Lung (tissue), 11 donors: ENCODE measurements at regions not wholly inside any gene's neighbourhood (a gene's known extent, or its start where the extent isn't known, plus 50 kb on each side); places are given as distances from the start of the nearest gene placed in this dataset.

Source experiments
- ATAC-seq: fragments of 200-7000 bp; cut with Tn5 transposase; one replicate; pipeline ENCODE4 v1.9.1; 2020; ENCODE audit warnings: moderate number of reproducible peaks; ENCODE audit not compliant: insufficient read depth, low FRiP score
- DNase-seq, 3 donors: peaks; one replicate each; pipeline ENCODE4 v3.0.0-alpha.2; 2013 to 2017
- H3K27ac ChIP-seq, 2 donors: one replicate each; pipeline ENCODE4 v1.5.1; 2013; ENCODE audit warnings: mild to moderate bottlenecking in 2 of 2, moderate library complexity in 2 of 2, control low read depth in 1 of 2, inconsistent platforms in 1 of 2, low read depth in 1 of 2, low read length in 1 of 2
- H3K27me3 ChIP-seq, 3 donors: one replicate each; pipeline ENCODE4 v1.5.1; 2013; ENCODE audit warnings: low read length in 2 of 3; ENCODE audit not compliant: control insufficient read depth in 3 of 3, insufficient read depth in 3 of 3
- H3K36me3 ChIP-seq, 4 donors: one replicate each; pipeline ENCODE4 v1.5.1; 2013; ENCODE audit warnings: low read length in 4 of 4, mild to moderate bottlenecking in 1 of 4, moderate library complexity in 1 of 4; ENCODE audit not compliant: control insufficient read depth in 4 of 4, insufficient read depth in 4 of 4
- H3K4me1 ChIP-seq, 5 donors: one replicate each; pipeline ENCODE4 v1.5.1; 2013; ENCODE audit warnings: low read length in 5 of 5, mild to moderate bottlenecking in 2 of 5, moderate library complexity in 1 of 5; ENCODE audit not compliant: control insufficient read depth in 5 of 5, insufficient read depth in 5 of 5
- H3K4me3 ChIP-seq: one replicate; pipeline ENCODE4 v1.5.1; 2013; ENCODE audit warnings: mild to moderate bottlenecking, control low read depth, moderate library complexity
- H3K9ac ChIP-seq, 2 donors: one replicate each; pipeline ENCODE4 v1.5.1; 2013; ENCODE audit warnings: low read length in 2 of 2, control low read depth in 1 of 2; ENCODE audit not compliant: insufficient read depth in 1 of 2
- H3K9me3 ChIP-seq, 4 donors: one replicate each; pipeline ENCODE4 v1.5.1; 2013; ENCODE audit warnings: low read length in 3 of 4, mild to moderate bottlenecking in 1 of 4, moderate library complexity in 1 of 4; ENCODE audit not compliant: control insufficient read depth in 4 of 4, insufficient read depth in 3 of 4
- CTCF ChIP-seq: IDR thresholded peaks from 2 replicates; pipeline ENCODE4 v1.5.1; 2012; ENCODE audit warnings: mild to moderate bottlenecking; ENCODE audit errors: control extremely low read depth, extremely low read depth
- WGBS, 2 donors: extraction: QIAGEN DNeasy Blood & Tissue Kit; methylation state at CpG; one replicate each; pipeline ENCODE4 v1.1.7; 2013; 5-methylcytosine and 5-hydroxymethylcytosine counted together
- donor health status: control.
- donor health status: control.
- donor health status: Bipolar disorder and iron deficiency.
- donor health status: healthy.
- donor health status: DM: yes; HTN: yes; CAD: no.

GRCh38 chr3:153003862-153004261 is 158.2 kb upstream of the RAP2B start:
- no peaks in the 10 kb centered on the region for H3K27me3 ChIP-seq
- H3K9ac ChIP-seq: no peak overlapping the region
- no peaks in the 10 kb centered on the region for H3K4me1 ChIP-seq
- WGBS, 2 donors: 75 to 96% methylated on average over 1 of the region's 1 CpG
- ATAC-seq (no peak), DNase-seq (no peak)
- no peaks in the 10 kb centered on the region for H3K9me3 ChIP-seq
- H3K27ac ChIP-seq: no peak overlapping the region
- no peaks in the 10 kb centered on the region for H3K36me3 ChIP-seq
- no peak overlapping the region for H3K4me3 ChIP-seq
- TF ChIP-seq CTCF: no peak

GRCh38 chr3:153008226-153008625 is 153.8 kb upstream of the RAP2B start:
- no peaks in the 10 kb centered on the region for H3K4me1 ChIP-seq
- ATAC-seq (no peak), DNase-seq (no peak)
- no peak for TF ChIP-seq CTCF
- no peak overlapping the region for H3K27ac ChIP-seq
- 79 to 92% methylated on average over 3 of the region's 3 CpGs for WGBS, 2 donors
- H3K27me3 ChIP-seq: no peaks in the 10 kb centered on the region
- no peaks in the 10 kb centered on the region for H3K9me3 ChIP-seq
- no peaks in the 10 kb centered on the region for H3K36me3 ChIP-seq
- no peak overlapping the region for H3K9ac ChIP-seq
- no peak overlapping the region for H3K4me3 ChIP-seq

GRCh38 chr3:153023896-153024295 is 138.1 kb upstream of the RAP2B start:
- Histone ChIP-seq H3K27me3 (no peaks in the 10 kb centered on the region), H3K9me3 (no peaks in the 10 kb centered on the region), H3K4me3 (no peak overlapping the region), H3K9ac (no peak overlapping the region), H3K36me3 (no peaks in the 10 kb centered on the region), H3K4me1 (peaks cover 0 to 8% (median 4%) of the 10 kb centered on the region in 5 donors), H3K27ac (no peak overlapping the region)
- no peak for ATAC-seq
- 70 to 78% methylated on average over 5 of the region's 5 CpGs for WGBS, 2 donors
- no peak for TF ChIP-seq CTCF
- no peak for DNase-seq

GRCh38 chr3:153026026-153026425 is 136.0 kb upstream of the RAP2B start:
- no peak for ATAC-seq
- Histone ChIP-seq H3K27ac (no peak overlapping the region), H3K36me3 (no peaks in the 10 kb centered on the region), H3K9ac (no peak overlapping the region), H3K4me1 (peaks cover 0 to 14% (median 4%) of the 10 kb centered on the region in 5 donors), H3K4me3 (no peak overlapping the region), H3K27me3 (no peaks in the 10 kb centered on the region), H3K9me3 (no peaks in the 10 kb centered on the region)
- peak in 2 of 3 donors; percentile 69 to 78 for DNase-seq
- peak; percentile 37 for TF ChIP-seq CTCF
- WGBS, 2 donors: 58 to 77% methylated on average over 3 of the region's 3 CpGs
